ENCODE measurements at regions not wholly inside any gene's neighbourhood (a gene's known extent, or its start where the extent isn't known, plus 50 kb on each side); places are given as distances from the start of the nearest gene placed in this dataset.

- Histone ChIP-seq H3K4me2 (ENCODE audit: low read length) (no peak overlapping the region), H3K4me3 (ENCODE audit: low read depth, low read length, poor library complexity, severe bottlenecking) (no peak overlapping the region), H3K27ac (ENCODE audit: low read depth, low read length, poor library complexity, severe bottlenecking) (no peak overlapping the region), H3K27me3 (ENCODE audit: insufficient read depth, low read length) (no peaks in the 10 kb centered on the region; the same call in 1 of the 2 replicates), H3K9me2 (ENCODE audit: low read depth, low read length) (no peaks in the 10 kb centered on the region), H3K4me1 (ENCODE audit: insufficient read depth, low read length, severe bottlenecking) (no peaks in the 10 kb centered on the region), H4K20me1 (ENCODE audit: insufficient read depth, low read length) (no peaks in the 10 kb centered on the region), H3K36me3 (ENCODE audit: insufficient read depth, low read length) (no peaks in the 10 kb centered on the region), H3K79me2 (ENCODE audit: insufficient read depth, low read length) (no peaks in the 10 kb centered on the region), H3K9ac (ENCODE audit: low read length) (no peak overlapping the region), H3K9me3 (ENCODE audit: low read length) (no peaks in the 10 kb centered on the region), H3F3A (ENCODE audit: insufficient read depth, low read length) (no peaks in the 10 kb centered on the region), H2AFZ (ENCODE audit: low read length) (no peak overlapping the region)
- TF ChIP-seq CTCF (IDR thresholded peaks at IDR 0.05; ENCODE audit: low read length) (no peak), EZH2 (IDR thresholded peaks at IDR 0.05; ENCODE audit: borderline replicate concordance, low read length) (no peak)
These were observed 304.7 kb downstream of the SOX4 start for GRCh38 chr6:21898107-21898796.

GRCh38 chr6:21899708-21900107 is 306.2 kb downstream of the SOX4 start:
- TF ChIP-seq EZH2 (IDR thresholded peaks at IDR 0.05; ENCODE audit: borderline replicate concordance, low read length) (no peak), CTCF (IDR thresholded peaks at IDR 0.05; ENCODE audit: low read length) (no peak)
- Histone ChIP-seq H3K27ac (ENCODE audit: low read depth, low read length, poor library complexity, severe bottlenecking) (no peak overlapping the region), H3K4me3 (ENCODE audit: low read depth, low read length, poor library complexity, severe bottlenecking) (no peak overlapping the region), H3K9me3 (ENCODE audit: low read length) (no peaks in the 10 kb centered on the region), H3F3A (ENCODE audit: insufficient read depth, low read length) (no peaks in the 10 kb centered on the region), H3K36me3 (ENCODE audit: insufficient read depth, low read length) (no peaks in the 10 kb centered on the region), H3K4me1 (ENCODE audit: insufficient read depth, low read length, severe bottlenecking) (no peaks in the 10 kb centered on the region), H3K9ac (ENCODE audit: low read length) (no peak overlapping the region), H4K20me1 (ENCODE audit: insufficient read depth, low read length) (no peaks in the 10 kb centered on the region), H3K79me2 (ENCODE audit: insufficient read depth, low read length) (no peaks in the 10 kb centered on the region), H2AFZ (ENCODE audit: low read length) (no peak overlapping the region), H3K4me2 (ENCODE audit: low read length) (no peak overlapping the region), H3K27me3 (ENCODE audit: insufficient read depth, low read length) (no peaks in the 10 kb centered on the region; the same call in 1 of the 2 replicates), H3K9me2 (ENCODE audit: low read depth, low read length) (no peaks in the 10 kb centered on the region)

GRCh38 chr6:21900730-21901129 is 307.2 kb downstream of the SOX4 start:
- no peaks in the 10 kb centered on the region for H4K20me1 ChIP-seq (ENCODE audit: insufficient read depth, low read length)
- H3K27ac ChIP-seq (ENCODE audit: low read depth, low read length, poor library complexity, severe bottlenecking), result no peak overlapping the region
- no peak overlapping the region for H3K9ac ChIP-seq (ENCODE audit: low read length)
- H3K9me3 ChIP-seq (ENCODE audit: low read length), result no peaks in the 10 kb centered on the region
- no peak overlapping the region for H3K4me2 ChIP-seq (ENCODE audit: low read length)
- no peaks in the 10 kb centered on the region for H3K79me2 ChIP-seq (ENCODE audit: insufficient read depth, low read length)
- no peak overlapping the region for H3K4me3 ChIP-seq (ENCODE audit: low read depth, low read length, poor library complexity, severe bottlenecking)
- no peaks in the 10 kb centered on the region for H3F3A ChIP-seq (ENCODE audit: insufficient read depth, low read length)
- H2AFZ ChIP-seq (ENCODE audit: low read length), result no peak overlapping the region
- H3K4me1 ChIP-seq (ENCODE audit: insufficient read depth, low read length, severe bottlenecking), result no peaks in the 10 kb centered on the region
- no peak for TF ChIP-seq EZH2 (IDR thresholded peaks at IDR 0.05; ENCODE audit: borderline replicate concordance, low read length)
- TF ChIP-seq CTCF (IDR thresholded peaks at IDR 0.05; ENCODE audit: low read length), result no peak
- no peaks in the 10 kb centered on the region; the same call in 1 of the 2 replicates for H3K27me3 ChIP-seq (ENCODE audit: insufficient read depth, low read length)
- no peaks in the 10 kb centered on the region for H3K9me2 ChIP-seq (ENCODE audit: low read depth, low read length)
- H3K36me3 ChIP-seq (ENCODE audit: insufficient read depth, low read length), result no peaks in the 10 kb centered on the region

Measured in OCI-LY1 (cell line).